ENCODE measurements at regions not wholly inside any gene's neighbourhood (a gene's known extent, or its start where the extent isn't known, plus 50 kb on each side); places are given as distances from the start of the nearest gene placed in this dataset.

DNA sequence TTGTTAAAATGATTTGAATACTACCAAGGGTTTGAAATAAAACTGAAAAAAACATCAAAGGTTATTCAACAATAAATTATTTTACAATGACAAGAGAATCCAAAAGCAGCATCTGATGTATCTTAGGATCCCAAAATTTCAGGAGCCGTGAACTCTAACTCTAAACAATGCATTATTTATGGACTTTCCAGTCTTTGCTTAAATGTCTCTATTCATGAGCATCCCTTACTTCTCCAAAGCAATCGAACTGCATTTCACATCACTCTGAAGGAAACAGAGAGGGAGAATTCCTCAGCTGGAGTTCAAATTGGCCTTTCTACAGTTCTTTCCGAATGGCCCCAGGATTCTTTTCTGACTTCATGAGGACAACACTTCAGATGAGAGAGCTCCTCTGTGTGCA is 229.1 kb downstream of the CBLN4 start:
- DNase-seq (ENCODE audit: low spot score) (no peak), ATAC-seq (ENCODE audit: low FRiP score) (no peak)
- TF ChIP-seq, protein P1, sequence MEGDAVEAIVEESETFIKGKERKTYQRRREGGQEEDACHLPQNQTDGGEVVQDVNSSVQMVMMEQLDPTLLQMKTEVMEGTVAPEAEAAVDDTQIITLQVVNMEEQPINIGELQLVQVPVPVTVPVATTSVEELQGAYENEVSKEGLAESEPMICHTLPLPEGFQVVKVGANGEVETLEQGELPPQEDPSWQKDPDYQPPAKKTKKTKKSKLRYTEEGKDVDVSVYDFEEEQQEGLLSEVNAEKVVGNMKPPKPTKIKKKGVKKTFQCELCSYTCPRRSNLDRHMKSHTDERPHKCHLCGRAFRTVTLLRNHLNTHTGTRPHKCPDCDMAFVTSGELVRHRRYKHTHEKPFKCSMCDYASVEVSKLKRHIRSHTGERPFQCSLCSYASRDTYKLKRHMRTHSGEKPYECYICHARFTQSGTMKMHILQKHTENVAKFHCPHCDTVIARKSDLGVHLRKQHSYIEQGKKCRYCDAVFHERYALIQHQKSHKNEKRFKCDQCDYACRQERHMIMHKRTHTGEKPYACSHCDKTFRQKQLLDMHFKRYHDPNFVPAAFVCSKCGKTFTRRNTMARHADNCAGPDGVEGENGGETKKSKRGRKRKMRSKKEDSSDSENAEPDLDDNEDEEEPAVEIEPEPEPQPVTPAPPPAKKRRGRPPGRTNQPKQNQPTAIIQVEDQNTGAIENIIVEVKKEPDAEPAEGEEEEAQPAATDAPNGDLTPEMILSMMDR (IDR thresholded peaks at IDR 0.05) = no peak

DNA sequence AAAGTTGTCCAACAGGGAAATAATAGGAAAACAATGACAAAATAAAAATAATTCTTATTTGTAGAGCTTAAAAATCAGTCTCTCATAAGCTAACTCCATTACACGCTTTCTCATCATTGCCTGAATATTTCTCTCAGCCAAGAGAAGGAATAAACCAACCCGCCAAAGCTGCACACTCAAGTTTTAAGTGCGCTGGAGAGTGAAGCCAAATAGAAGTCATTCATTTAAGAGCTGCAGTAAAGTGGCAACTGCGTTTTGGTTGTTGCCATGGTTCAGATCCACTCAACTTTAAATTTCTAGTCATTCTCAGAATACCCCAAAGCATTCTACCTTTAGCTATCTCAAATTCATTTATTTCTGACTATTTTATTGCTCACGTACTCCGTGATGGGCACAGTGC is 230.7 kb downstream of the CBLN4 start:
- DNase-seq (ENCODE audit: low spot score) (no peak), ATAC-seq (ENCODE audit: low FRiP score) (no peak)
- TF ChIP-seq, protein P1 (IDR thresholded peaks at IDR 0.05) = no peak

- TF ChIP-seq, protein P1 (IDR thresholded peaks at IDR 0.05) = no peak
- no peak for DNase-seq (ENCODE audit: low spot score)
Measured at GRCh38 chr20:55761797-55762196, 243.5 kb downstream of the CBLN4 start.

DNA sequence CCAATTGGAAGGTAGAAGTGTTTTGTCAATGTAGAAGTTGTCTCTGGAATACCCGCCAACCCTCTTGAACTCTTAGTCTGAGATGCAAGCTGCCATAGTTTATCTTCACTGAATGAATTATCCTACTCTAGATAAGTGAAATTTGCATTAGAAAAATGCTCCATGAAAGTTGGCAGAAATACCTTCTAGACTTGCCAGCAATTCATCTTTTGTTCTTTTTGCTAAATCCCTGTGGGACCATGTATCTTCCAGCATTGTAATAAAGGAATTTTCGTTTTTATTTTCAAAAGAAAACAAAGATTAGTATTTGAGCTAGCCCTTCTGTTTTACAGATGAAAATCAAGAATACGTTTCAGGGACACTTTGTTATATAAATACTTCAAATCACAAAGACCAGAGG is 244.2 kb downstream of the CBLN4 start:
- TF ChIP-seq, protein P1 (IDR thresholded peaks at IDR 0.05) = no peak

More at GRCh38 chr20:55761797-55762196, 243.5 kb downstream of the CBLN4 start:
- ATAC-seq (ENCODE audit: low FRiP score) = no peak

DNA sequence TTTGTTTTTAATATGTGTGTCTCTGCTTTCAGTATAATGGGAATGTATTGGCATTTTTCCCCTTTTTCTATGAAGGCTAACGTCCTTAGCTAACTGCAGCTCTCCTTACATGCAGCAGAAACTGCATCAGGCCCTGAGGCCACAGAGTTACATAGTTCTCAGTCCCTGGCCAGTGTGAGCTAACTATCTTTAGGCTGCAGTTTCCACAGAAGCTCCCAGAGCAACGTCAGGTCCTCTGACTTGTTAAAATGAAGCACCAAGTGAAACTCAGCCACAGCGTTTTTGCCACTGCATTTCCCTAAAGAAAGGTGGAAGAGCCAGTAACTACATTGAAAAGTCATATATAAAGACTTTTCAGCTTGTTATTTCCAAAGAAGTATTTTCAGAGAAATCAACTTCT is 244.7 kb downstream of the CBLN4 start:
- TF ChIP-seq, protein P1 (IDR thresholded peaks at IDR 0.05) = no peak
- DNase-seq (ENCODE audit: low spot score) (no peak), ATAC-seq (ENCODE audit: low FRiP score) (no peak)

More for the DNA sequence above, 244.2 kb downstream of the CBLN4 start:
- DNase-seq (ENCODE audit: low spot score) = no peak
- no peak for ATAC-seq (ENCODE audit: low FRiP score)

DNA sequence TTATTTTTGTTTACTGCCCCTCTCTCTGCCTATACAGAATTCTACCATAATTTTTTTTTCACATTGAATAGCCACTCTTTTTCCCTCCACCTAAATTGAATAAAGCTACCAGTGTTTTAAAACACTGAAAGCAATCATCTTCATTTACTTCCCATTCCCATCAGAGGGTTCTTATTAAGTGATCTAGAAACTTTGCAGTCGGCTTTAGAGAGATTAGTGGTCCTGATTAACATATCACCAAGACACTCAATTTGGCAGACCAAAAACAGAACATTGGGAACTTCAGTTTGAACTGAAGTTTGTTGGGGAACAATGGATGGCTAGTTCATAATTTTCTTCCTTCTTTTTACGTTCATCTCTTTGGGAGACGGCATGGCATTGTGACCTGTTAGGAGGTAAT is 249.5 kb downstream of the CBLN4 start:
- no peak for ATAC-seq (ENCODE audit: low FRiP score)
- TF ChIP-seq, protein P1 (IDR thresholded peaks at IDR 0.05) = no peak
- DNase-seq (ENCODE audit: low spot score) = no peak

- DNase-seq (ENCODE audit: low spot score) (no peak), ATAC-seq (ENCODE audit: low FRiP score) (no peak)
- TF ChIP-seq, protein P1 (IDR thresholded peaks at IDR 0.05) = no peak
Measured at GRCh38 chr20:55755411-55755810, 249.9 kb downstream of the CBLN4 start.

Measured in omental fat pad (tissue), 3 donors.